CD8-positive, alpha-beta memory T cell (primary cell): ENCODE measurements at regions not wholly inside any gene's neighbourhood (a gene's known extent, or its start where the extent isn't known, plus 50 kb on each side); places are given as distances from the start of the nearest gene placed in this dataset.

Source experiments
- CTCF ChIA-PET: fragments of 350-600 bp; sonication (Branson Sonifier 250); formaldehyde crosslinking; loops from one replicate; lab custom pipeline; 2021; ENCODE audit warnings: antibody characterized with exemption; lab: Charles Lee
- POLR2A ChIA-PET: fragments of 350-600 bp; sonication (Branson Sonifier 250); formaldehyde crosslinking; loops from one replicate; lab custom pipeline; 2021; ENCODE audit warnings: antibody characterized with exemption; lab: Charles Lee
- DNase-seq, 5 donors: peaks; one replicate each; pipeline versions ENCODE4 v3.0.0 to v3.0.0-alpha.2; 2020 to 2022; ENCODE audit warnings: mixed read lengths in 1 of 5
- H3K27ac ChIP-seq: one replicate; pipeline ENCODE4 v1.7.0; 2013; ENCODE audit warnings: low read depth, mild to moderate bottlenecking, low read length, moderate library complexity
- H3K27me3 ChIP-seq: 2 replicates; pipeline ENCODE4 v1.7.0; 2013; ENCODE audit warnings: low read length, mild to moderate bottlenecking; ENCODE audit not compliant: insufficient read depth, poor library complexity, severe bottlenecking
- H3K36me3 ChIP-seq: 2 replicates; pipeline ENCODE4 v1.7.0; 2013; ENCODE audit warnings: mild to moderate bottlenecking, low read length, moderate library complexity; ENCODE audit not compliant: insufficient read depth
- H3K4me1 ChIP-seq: 2 replicates; pipeline ENCODE4 v1.7.0; 2013; ENCODE audit warnings: mild to moderate bottlenecking, low read length, moderate library complexity; ENCODE audit not compliant: insufficient read depth
- H3K4me3 ChIP-seq: 2 replicates; pipeline ENCODE4 v1.7.0; 2013; ENCODE audit warnings: mild to moderate bottlenecking, low read length
- H3K9me3 ChIP-seq: 2 replicates; pipeline ENCODE4 v1.7.0; 2013; ENCODE audit warnings: mild to moderate bottlenecking, low read length
- H3K27ac Mint-ChIP-seq, 8 donors: one replicate each; pipeline ENCODE4 v1.8.0; 2020 to 2021; ENCODE audit warnings: mixed read lengths in 8 of 8, mild to moderate bottlenecking in 6 of 8, inconsistent platforms in 3 of 8, moderate library complexity in 3 of 8
- H3K27me3 Mint-ChIP-seq, 2 donors: one replicate each; pipeline ENCODE4 v1.8.0; 2020 to 2021; ENCODE audit warnings: mixed read lengths in 2 of 2, mild to moderate bottlenecking in 1 of 2, moderate library complexity in 1 of 2
- H3K36me3 Mint-ChIP-seq, 3 donors: one replicate each; pipeline ENCODE4 v1.8.0; 2020 to 2021; ENCODE audit warnings: mixed read lengths in 3 of 3, inconsistent platforms in 1 of 3, mild to moderate bottlenecking in 1 of 3
- H3K4me1 Mint-ChIP-seq, 3 donors: one replicate each; pipeline ENCODE4 v1.8.0; 2020 to 2021; ENCODE audit warnings: mixed read lengths in 3 of 3, inconsistent platforms in 1 of 3, mild to moderate bottlenecking in 1 of 3
- H3K4me3 Mint-ChIP-seq, 7 donors: one replicate each; pipeline ENCODE4 v1.8.0; 2020 to 2021; ENCODE audit warnings: mixed read lengths in 7 of 7, mild to moderate bottlenecking in 6 of 7, moderate library complexity in 4 of 7, inconsistent platforms in 2 of 7
- H3K9me3 Mint-ChIP-seq, 5 donors: one replicate each; pipeline ENCODE4 v1.8.0; 2020 to 2022; ENCODE audit warnings: mixed read lengths in 5 of 5, mild to moderate bottlenecking in 3 of 5, moderate library complexity in 2 of 5, inconsistent platforms in 1 of 5

DNA sequence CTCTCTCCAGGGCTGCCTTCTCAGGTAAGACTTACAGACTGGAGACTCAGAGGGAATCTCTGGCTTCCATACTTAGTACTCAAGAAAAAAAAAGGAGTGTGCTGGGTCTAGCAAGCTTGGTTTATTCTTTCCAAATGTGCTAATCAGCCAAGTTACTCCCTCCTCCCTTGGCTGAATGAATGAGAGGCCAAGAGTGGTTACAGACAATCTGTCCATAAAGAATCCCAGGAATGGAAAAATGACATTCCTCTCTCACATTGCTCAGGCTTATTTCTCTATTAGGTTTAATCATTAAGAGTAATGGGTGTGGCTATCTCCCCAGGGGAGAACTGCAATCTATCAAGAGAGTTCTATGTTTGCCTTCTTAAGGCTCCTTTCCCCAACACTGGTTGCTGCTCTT, 547.3 kb upstream of the PLXNA2 start:
- Histone ChIP-seq H3K27me3 (no peaks in the 10 kb centered on the region), H3K27ac (no peak overlapping the region), H3K9me3 (no peaks in the 10 kb centered on the region), H3K4me1 (no peaks in the 10 kb centered on the region), H3K4me3 (no peak overlapping the region), H3K36me3 (no peaks in the 10 kb centered on the region)
- Mint-ChIP-seq H3K27ac (no peak overlapping the region), H3K4me1 (no peaks in the 10 kb centered on the region), H3K36me3 (no peaks in the 10 kb centered on the region), H3K4me3 (no peak overlapping the region), H3K27me3 (peaks cover 2 to 14% of the 10 kb centered on the region in 2 donors), H3K9me3 (peaks cover 0 to 4% (median 0%) of the 10 kb centered on the region in 5 donors)
- ChIA-PET POLR2A (no interaction called here), CTCF (no interaction called here)
- DNase-seq = no peak

DNA sequence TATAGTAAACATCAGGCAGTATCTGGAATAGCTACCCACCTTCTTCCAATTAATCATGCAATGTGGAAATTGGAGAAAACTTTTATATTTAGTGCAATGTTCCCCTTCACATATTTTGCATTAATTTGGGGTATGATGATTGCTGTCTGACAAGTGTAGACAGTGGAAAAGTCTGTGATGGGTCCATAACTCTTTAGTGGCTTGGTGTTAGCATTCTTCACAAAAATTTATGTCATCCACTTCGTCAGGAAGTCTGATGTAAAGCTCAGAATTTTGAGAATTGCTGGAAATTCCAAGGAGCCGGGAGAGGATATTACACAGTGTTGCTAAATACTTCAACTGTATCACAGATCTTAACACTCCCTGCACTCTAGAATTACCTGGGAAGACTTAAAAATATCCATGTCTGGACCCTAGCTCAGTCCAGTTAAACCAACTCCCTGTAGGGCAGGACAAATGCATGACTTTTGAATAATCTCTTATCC, 549.7 kb upstream of the PLXNA2 start:
- Mint-ChIP-seq H3K36me3 (no peaks in the 10 kb centered on the region), H3K4me1 (no peaks in the 10 kb centered on the region), H3K9me3 (peaks cover 0 to 4% (median 0%) of the 10 kb centered on the region in 5 donors), H3K27ac (no peak overlapping the region), H3K27me3 (peaks cover 2 to 4% of the 10 kb centered on the region in 2 donors), H3K4me3 (no peak overlapping the region)
- Histone ChIP-seq H3K27me3 (no peaks in the 10 kb centered on the region), H3K4me3 (no peak overlapping the region), H3K4me1 (no peaks in the 10 kb centered on the region), H3K36me3 (no peaks in the 10 kb centered on the region), H3K27ac (no peak overlapping the region), H3K9me3 (no peaks in the 10 kb centered on the region)
- POLR2A ChIA-PET = no interaction called here
- CTCF ChIA-PET = no interaction called here
- DNase-seq = no peak

DNA sequence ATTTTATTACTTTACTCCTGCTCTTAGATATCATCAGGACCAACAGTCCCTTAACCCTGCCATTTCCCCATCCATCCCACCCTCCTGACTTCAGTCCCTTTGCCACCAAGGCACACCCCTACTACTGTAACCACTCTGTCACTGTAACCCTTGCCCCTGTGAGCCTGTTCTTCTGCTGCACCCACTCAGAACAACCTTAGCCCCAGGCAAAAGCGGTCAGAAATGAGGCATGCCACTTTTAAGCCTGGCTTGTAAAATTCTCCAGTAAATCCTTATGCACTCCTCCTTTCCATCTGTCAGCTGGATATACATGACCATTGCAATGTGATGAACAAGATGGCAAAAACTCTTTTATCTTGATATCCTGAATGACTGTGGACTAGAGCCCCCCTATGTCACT, 555.0 kb upstream of the PLXNA2 start:
- Mint-ChIP-seq H3K9me3 (peaks cover 0 to 2% (median 0%) of the 10 kb centered on the region in 5 donors), H3K27me3 (peaks cover 0 to 2% of the 10 kb centered on the region in 2 donors), H3K4me1 (no peaks in the 10 kb centered on the region), H3K36me3 (no peaks in the 10 kb centered on the region), H3K4me3 (no peak overlapping the region), H3K27ac (no peak overlapping the region)
- ChIA-PET POLR2A (no interaction called here), CTCF (no interaction called here)
- Histone ChIP-seq H3K4me3 (no peak overlapping the region), H3K9me3 (no peaks in the 10 kb centered on the region), H3K27ac (no peak overlapping the region), H3K4me1 (no peaks in the 10 kb centered on the region), H3K36me3 (no peaks in the 10 kb centered on the region), H3K27me3 (no peaks in the 10 kb centered on the region)
- DNase-seq = no peak

DNA sequence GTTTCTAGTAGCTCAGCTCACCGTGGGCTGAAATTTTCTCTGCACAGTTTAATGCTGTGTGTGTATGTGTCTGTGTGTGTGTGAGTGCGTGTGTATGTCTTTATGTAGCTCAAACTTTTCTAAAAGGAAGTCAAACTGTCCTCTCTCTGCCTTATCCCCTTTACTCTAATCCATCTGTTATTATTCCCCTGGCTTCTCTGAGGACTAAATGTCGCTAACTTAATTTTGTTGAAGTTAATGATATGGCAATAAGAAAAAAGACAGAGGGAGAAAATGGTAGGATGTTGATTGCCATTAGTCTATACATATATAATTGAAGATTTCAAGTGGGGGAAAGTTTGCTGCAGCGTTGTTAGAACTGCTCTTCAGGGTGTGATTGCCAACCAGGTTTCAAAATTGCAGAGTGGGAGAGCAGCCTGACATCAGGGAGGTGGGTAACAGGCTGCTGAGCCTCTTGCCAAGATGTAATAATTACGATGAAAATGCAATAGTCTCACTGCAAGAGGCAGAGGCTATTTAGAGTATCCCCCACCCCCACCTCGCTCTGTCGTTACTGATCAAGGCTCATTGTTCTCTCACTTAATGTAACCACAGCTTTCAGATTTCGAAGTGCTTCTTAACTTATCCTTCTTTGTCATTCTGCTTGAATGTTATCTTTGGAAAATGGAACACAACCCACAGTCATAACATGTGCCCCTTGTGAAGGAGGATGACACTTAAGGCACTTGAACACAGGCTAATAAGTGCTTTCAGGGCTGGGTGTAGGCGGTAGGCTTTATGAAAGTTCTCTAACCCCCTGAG, 559.0 kb upstream of the PLXNA2 start:
- Mint-ChIP-seq H3K9me3 (peaks cover 0 to 8% (median 5%) of the 10 kb centered on the region in 5 donors), H3K4me3 (no peak overlapping the region), H3K27ac (no peak overlapping the region), H3K27me3 (peaks cover 0 to 2% of the 10 kb centered on the region in 2 donors), H3K36me3 (no peaks in the 10 kb centered on the region), H3K4me1 (no peaks in the 10 kb centered on the region)
- Histone ChIP-seq H3K9me3 (no peaks in the 10 kb centered on the region), H3K4me3 (no peak overlapping the region), H3K27me3 (no peaks in the 10 kb centered on the region), H3K27ac (no peak overlapping the region), H3K4me1 (no peaks in the 10 kb centered on the region), H3K36me3 (no peaks in the 10 kb centered on the region)
- no peak for DNase-seq
- ChIA-PET CTCF (no interaction called here), POLR2A (no interaction called here)

DNA sequence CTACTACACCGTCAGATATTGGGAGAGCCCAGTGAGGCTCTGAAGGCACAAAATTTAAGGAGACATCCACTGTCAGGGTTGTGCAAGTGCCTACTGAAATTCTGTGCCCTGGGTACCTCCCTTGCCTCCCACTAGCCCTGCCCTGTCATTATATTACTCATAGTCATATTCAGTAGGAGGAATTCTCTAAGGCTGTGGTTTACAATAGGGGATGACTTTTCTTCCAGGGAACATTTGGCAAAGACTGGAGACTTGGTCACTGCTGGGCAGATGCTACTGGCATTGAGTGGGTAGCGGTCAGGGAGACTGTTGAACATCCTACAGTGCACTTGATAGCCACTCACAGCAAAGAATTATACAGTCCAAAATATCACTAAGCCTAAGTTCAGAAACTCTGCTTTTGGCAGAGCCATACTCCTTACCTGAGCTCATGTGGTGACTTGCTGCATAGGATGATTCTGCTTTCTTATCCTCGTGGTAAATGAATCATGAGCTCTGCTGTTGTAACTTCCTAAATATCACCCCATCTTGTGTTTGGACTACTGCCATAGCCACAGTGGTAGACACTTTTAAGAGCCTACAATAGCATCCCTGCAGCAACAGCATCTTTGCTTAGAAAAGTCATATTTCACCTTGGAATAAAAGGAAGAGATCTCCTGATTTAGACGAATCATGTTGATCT, 563.4 kb upstream of the PLXNA2 start:
- ChIA-PET POLR2A (no interaction called here), CTCF (no interaction called here)
- no peaks in the 10 kb centered on the region for H3K9me3 ChIP-seq
- no peaks in the 10 kb centered on the region for H3K27me3 ChIP-seq
- no peaks in the 10 kb centered on the region for H3K4me1 ChIP-seq
- H3K4me3 ChIP-seq = no peak overlapping the region
- no peaks in the 10 kb centered on the region for H3K4me1 Mint-ChIP-seq
- H3K36me3 ChIP-seq = no peaks in the 10 kb centered on the region
- peaks cover 0 to 2% of the 10 kb centered on the region in 2 donors for H3K27me3 Mint-ChIP-seq
- no peaks in the 10 kb centered on the region for H3K36me3 Mint-ChIP-seq
- no peak overlapping the region for H3K4me3 Mint-ChIP-seq
- peaks cover 0 to 8% (median 6%) of the 10 kb centered on the region in 5 donors for H3K9me3 Mint-ChIP-seq
- H3K27ac ChIP-seq = no peak overlapping the region
- DNase-seq = no peak
- H3K27ac Mint-ChIP-seq = no peak overlapping the region

DNA sequence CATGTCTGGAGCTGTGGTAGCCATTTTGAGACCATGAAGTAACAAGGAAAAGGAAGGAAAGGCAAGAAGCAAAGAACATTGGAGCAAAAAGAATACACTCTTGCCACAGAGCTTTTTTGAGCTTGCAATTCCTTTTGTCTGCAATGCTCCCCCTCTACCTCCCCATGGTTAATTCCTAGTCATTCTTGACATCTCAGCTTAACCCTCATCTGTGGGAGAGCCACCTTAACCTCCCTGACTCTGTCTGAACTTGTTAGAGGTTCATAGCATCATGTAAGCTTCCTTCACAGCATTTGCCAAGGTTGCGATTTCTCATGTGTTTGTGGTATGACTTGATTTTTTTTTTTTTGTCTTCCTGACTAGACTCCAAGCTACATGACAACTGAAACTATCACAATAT, 564.1 kb upstream of the PLXNA2 start:
- Mint-ChIP-seq H3K27me3 (peaks cover 0 to 3% of the 10 kb centered on the region in 2 donors), H3K4me3 (no peak overlapping the region), H3K36me3 (no peaks in the 10 kb centered on the region), H3K27ac (no peak overlapping the region), H3K9me3 (peaks cover 0 to 10% (median 6%) of the 10 kb centered on the region in 5 donors), H3K4me1 (no peaks in the 10 kb centered on the region)
- no peak overlapping the region for H3K4me3 ChIP-seq
- H3K9me3 ChIP-seq = no peaks in the 10 kb centered on the region
- H3K36me3 ChIP-seq = no peaks in the 10 kb centered on the region
- H3K27me3 ChIP-seq = no peaks in the 10 kb centered on the region
- no peaks in the 10 kb centered on the region for H3K4me1 ChIP-seq
- no peak for DNase-seq
- POLR2A ChIA-PET = no interaction called here
- CTCF ChIA-PET = interaction anchor here (0.5 kb wide), 1 partner anchor 45 kb away, joined by 4 read pairs; no protein-coding TSS in a partner anchor
- no peak overlapping the region for H3K27ac ChIP-seq

DNA sequence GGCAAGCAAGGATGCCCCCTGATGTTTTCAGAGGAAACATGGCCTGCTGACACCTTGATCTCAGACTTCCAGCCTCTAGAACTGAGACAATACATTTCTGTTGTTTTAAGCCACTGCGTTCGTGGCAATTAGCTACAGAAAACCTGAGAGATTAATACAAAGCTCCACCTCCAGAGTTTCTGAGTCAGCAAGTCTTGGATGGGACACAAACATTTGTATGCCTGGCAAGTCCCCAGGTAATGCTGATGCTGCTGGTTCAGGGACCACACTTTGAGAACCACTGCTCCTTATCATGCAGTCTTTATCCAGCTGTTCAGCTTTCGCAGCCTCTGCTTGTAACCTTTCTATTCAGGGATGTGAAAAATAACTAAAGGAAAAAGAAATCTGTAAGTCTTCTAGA, 565.7 kb upstream of the PLXNA2 start:
- Histone ChIP-seq H3K27ac (no peak overlapping the region), H3K9me3 (no peaks in the 10 kb centered on the region), H3K36me3 (no peaks in the 10 kb centered on the region), H3K27me3 (no peaks in the 10 kb centered on the region), H3K4me3 (no peak overlapping the region), H3K4me1 (no peaks in the 10 kb centered on the region)
- ChIA-PET POLR2A (no interaction called here), CTCF (no interaction called here)
- peaks cover 0 to 3% of the 10 kb centered on the region in 2 donors for H3K27me3 Mint-ChIP-seq
- H3K4me3 Mint-ChIP-seq = no peak overlapping the region
- no peaks in the 10 kb centered on the region for H3K4me1 Mint-ChIP-seq
- no peaks in the 10 kb centered on the region for H3K36me3 Mint-ChIP-seq
- H3K27ac Mint-ChIP-seq = no peak overlapping the region
- no peak for DNase-seq
- H3K9me3 Mint-ChIP-seq = peaks cover 0 to 10% (median 4%) of the 10 kb centered on the region in 5 donors

DNA sequence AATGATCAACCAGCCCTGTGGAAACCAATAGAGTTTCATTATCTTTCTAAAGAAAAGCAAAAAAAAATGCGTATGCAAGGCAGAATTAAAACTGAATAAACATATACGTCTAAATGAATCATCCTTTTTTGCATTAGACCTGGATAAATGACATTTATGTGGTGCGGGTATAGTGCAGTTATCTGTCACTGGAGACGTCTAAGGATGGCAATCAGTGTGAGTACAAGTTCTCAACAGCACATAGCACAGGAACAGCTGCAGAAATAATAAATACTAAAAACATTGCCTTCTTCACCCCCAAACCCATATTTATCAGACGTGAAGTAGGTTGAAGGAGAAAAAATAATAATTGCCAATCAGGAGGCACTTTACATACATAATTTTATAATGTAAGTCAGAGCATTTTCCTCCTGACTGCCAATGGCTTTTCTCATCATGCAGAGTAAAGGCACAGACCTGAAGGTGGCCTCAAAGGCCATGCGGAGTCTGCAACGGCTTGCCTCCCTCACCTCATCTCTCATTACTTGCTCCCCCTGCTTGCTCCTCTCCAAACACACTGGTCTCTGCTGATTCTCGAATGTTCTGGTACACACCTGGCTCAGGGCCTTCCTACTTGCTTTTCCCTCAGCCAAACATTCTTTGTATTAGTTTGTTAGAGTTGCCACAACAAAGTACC, 574.7 kb upstream of the PLXNA2 start:
- Mint-ChIP-seq H3K4me3 (no peak overlapping the region), H3K27ac (no peak overlapping the region), H3K27me3 (peaks cover 2 to 3% of the 10 kb centered on the region in 2 donors), H3K9me3 (peaks cover 0 to 6% (median 0%) of the 10 kb centered on the region in 5 donors), H3K36me3 (peaks cover 0 to 1% (median 0%) of the 10 kb centered on the region in 3 donors), H3K4me1 (no peaks in the 10 kb centered on the region)
- H3K4me1 ChIP-seq = no peaks in the 10 kb centered on the region
- H3K36me3 ChIP-seq = no peaks in the 10 kb centered on the region
- H3K9me3 ChIP-seq = no peaks in the 10 kb centered on the region
- H3K4me3 ChIP-seq = no peak overlapping the region
- H3K27ac ChIP-seq = no peak overlapping the region
- H3K27me3 ChIP-seq = no peaks in the 10 kb centered on the region
- ChIA-PET POLR2A (no interaction called here), CTCF (no interaction called here)
- no peak for DNase-seq
